ENCODE measurements at regions not wholly inside any gene's neighbourhood (a gene's known extent, or its start where the extent isn't known, plus 50 kb on each side); places are given as distances from the start of the nearest gene placed in this dataset.

DNA sequence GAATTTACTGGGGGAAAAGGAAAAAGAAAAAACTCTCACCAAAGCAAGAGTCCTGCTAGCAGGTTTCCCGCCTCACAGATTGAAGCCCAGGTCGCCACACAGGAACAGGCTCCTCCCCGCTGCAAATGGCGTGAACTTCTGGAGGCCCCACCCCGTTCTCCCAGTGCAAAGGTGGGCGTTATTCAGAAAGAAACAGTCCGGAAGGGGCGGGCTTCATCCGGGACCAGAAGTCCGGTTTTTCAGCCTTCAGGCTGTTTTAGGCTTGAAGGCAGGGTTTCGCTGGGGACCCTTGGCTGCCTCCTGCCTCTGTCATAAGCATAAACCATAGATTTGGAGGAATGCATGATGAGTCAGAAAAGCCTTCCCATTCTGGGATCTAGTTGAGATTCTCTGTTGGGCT lies 148.3 kb upstream of the POU2AF2 start:
- TF ChIP-seq FOXA1 (IDR thresholded peaks at IDR 0.05) (no peak), NFRKB (IDR thresholded peaks at IDR 0.05) (no peak), FOXM1 (IDR thresholded peaks at IDR 0.05; ENCODE audit: borderline replicate concordance) (no peak), BHLHE40 (IDR thresholded peaks at IDR 0.05; ENCODE audit: borderline replicate concordance) (no peak), SP1 (IDR thresholded peaks at IDR 0.05) (no peak), SUZ12 (IDR thresholded peaks at IDR 0.05) (no peak), TARDBP (IDR thresholded peaks at IDR 0.05) (no peak), ELF4 (IDR thresholded peaks at IDR 0.05) (no peak), L3MBTL2 (conservative IDR thresholded peaks at IDR 0.05) (no peak; the same call in 1 of the 2 replicates), LEF1 (IDR thresholded peaks at IDR 0.05; ENCODE audit: borderline replicate concordance) (no peak), HDGF (IDR thresholded peaks at IDR 0.05; ENCODE audit: borderline replicate concordance) (no peak)
